ENCODE measurements at regions not wholly inside any gene's neighbourhood (a gene's known extent, or its start where the extent isn't known, plus 50 kb on each side); places are given as distances from the start of the nearest gene placed in this dataset.
A peak's percentile ranks its signal among the peaks of the same experiment; 100 is the strongest.

DNA sequence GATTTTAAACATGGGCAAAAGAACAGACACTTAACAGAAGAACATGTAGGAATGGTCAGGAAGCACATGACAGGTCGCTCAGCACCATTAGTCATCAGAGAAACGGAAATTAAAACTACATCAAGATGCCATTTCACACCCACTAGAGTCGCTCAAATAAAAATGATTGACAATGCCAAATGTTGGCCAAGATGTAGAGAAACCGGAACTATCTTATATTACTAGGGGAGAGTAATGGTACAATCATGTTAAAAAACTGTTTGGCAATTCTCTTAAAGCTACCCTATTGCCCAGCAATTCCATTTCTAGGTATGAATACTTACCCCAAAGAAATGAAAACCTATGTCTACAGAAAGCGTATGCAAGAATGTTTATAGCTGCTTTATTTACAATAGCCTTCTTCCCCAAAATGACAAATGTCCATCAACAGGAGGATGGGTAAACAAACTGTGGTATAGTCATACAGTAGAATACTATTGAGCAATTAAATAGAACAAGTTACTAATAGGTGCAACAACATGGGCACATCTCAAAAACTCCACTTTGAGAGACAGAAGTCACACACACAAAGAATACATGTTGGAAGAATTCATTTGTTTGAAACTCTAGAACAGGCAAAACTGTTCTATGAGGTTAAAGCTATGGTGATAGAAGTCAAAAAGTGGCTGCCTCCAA lies 92.8 kb downstream of the ETS2 start:
- Histone ChIP-seq H3K4me1 (no peaks in the 10 kb centered on the region), H3K27me3 (no peaks in the 10 kb centered on the region), H3K9me3 (peaks cover 0 to 6% (median 0%) of the 10 kb centered on the region in 4 donors), H3K27ac (no peak overlapping the region), H3K4me3 (no peak overlapping the region), H3K36me3 (no peaks in the 10 kb centered on the region)
- no peak for TF ChIP-seq POLR2A (IDR thresholded peaks at IDR 0.05)
- TF ChIP-seq EP300 (IDR thresholded peaks at IDR 0.05), result no peak
- TF ChIP-seq, protein P1, sequence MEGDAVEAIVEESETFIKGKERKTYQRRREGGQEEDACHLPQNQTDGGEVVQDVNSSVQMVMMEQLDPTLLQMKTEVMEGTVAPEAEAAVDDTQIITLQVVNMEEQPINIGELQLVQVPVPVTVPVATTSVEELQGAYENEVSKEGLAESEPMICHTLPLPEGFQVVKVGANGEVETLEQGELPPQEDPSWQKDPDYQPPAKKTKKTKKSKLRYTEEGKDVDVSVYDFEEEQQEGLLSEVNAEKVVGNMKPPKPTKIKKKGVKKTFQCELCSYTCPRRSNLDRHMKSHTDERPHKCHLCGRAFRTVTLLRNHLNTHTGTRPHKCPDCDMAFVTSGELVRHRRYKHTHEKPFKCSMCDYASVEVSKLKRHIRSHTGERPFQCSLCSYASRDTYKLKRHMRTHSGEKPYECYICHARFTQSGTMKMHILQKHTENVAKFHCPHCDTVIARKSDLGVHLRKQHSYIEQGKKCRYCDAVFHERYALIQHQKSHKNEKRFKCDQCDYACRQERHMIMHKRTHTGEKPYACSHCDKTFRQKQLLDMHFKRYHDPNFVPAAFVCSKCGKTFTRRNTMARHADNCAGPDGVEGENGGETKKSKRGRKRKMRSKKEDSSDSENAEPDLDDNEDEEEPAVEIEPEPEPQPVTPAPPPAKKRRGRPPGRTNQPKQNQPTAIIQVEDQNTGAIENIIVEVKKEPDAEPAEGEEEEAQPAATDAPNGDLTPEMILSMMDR (IDR thresholded peaks at IDR 0.05), result no peak
- 79 to 85% methylated on average over 5 of the region's 5 CpGs for WGBS, 2 donors
- no peak for DNase-seq (ENCODE audit: low spot score in 2 of 2)

DNA sequence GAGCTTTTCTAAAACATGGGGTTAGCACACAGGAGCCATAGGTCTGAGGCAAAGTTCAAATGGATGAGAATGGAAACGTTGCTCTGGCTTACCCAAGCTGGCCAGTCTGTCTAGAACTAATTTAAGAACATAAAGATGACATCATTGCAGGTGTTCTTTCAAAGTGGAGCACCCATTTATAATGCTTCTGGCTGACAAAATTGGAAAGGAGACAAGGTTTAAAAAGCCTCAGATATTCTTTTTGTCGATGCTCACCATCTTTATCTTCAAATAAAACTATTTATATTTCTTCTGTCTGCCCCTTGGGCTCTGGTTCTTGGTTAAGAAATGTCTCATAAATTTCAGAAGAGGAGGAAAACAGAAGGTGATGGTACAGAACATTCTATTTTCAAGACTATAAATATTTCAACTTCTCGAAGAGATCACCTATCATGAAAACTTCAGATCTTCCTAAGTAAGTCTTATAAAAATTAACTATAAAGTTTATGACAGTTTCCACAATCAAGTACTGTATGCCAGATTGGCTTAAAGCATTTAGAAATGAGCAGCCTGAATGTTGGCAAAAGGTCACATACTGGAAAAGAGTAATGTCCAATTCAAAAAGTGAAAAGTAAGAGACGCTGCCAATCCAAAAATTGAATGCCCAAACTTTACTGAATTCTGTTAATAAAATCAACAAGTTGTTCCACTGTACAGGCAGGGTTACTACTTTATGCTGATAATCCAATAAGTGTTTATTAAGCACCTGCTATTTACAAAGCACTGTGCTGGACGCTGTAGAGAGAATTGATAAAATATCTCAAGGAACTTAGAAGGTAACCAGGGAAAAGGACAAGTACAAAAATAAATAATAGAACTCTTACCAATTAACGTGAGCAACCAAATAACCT lies 92.0 kb downstream of the ETS2 start:
- no peak for DNase-seq (ENCODE audit: low spot score in 2 of 2)
- H3K27ac ChIP-seq, result no peak overlapping the region
- no peak overlapping the region for H3K4me3 ChIP-seq
- H3K27me3 ChIP-seq, result no peaks in the 10 kb centered on the region
- no peak for TF ChIP-seq EP300 (IDR thresholded peaks at IDR 0.05)
- TF ChIP-seq POLR2A (IDR thresholded peaks at IDR 0.05), result no peak
- TF ChIP-seq, protein P1 (IDR thresholded peaks at IDR 0.05), result no peak
- H3K4me1 ChIP-seq, result no peaks in the 10 kb centered on the region
- no peaks in the 10 kb centered on the region for H3K36me3 ChIP-seq
- peaks cover 0 to 4% (median 0%) of the 10 kb centered on the region in 4 donors for H3K9me3 ChIP-seq
- WGBS, 2 donors, result 65 to 68% methylated on average over 6 of the region's 6 CpGs

DNA sequence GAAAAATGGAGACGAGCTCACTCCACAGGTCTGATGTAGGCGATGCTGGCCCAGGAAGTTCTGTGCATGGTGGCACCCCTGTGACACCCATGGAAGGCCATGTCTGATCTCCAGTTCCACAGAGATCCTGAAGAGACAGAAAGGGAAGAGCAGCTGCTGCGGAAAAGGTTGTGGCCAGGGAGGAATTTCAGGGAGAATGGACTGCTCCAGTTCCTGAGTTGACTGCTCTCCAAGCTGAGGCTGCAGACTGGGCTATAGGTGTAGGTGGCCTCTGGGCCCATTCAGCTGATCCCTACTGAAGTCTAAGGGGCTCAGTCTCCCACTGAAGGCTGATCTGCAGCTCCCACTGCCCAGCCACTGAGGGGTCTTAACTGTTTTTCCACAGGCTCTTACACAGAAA lies 89.2 kb downstream of the ETS2 start:
- Histone ChIP-seq H3K4me1 (no peaks in the 10 kb centered on the region), H3K4me3 (no peak overlapping the region), H3K27me3 (no peaks in the 10 kb centered on the region), H3K9me3 (no peaks in the 10 kb centered on the region), H3K36me3 (no peaks in the 10 kb centered on the region), H3K27ac (no peak overlapping the region)
- no peak for TF ChIP-seq POLR2A (IDR thresholded peaks at IDR 0.05)
- TF ChIP-seq, protein P1 (IDR thresholded peaks at IDR 0.05), result no peak
- TF ChIP-seq EP300 (IDR thresholded peaks at IDR 0.05), result no peak
- DNase-seq (ENCODE audit: low spot score in 2 of 2), result no peak
- WGBS, 2 donors, result 95% methylated on average over 3 of the region's 3 CpGs

DNA sequence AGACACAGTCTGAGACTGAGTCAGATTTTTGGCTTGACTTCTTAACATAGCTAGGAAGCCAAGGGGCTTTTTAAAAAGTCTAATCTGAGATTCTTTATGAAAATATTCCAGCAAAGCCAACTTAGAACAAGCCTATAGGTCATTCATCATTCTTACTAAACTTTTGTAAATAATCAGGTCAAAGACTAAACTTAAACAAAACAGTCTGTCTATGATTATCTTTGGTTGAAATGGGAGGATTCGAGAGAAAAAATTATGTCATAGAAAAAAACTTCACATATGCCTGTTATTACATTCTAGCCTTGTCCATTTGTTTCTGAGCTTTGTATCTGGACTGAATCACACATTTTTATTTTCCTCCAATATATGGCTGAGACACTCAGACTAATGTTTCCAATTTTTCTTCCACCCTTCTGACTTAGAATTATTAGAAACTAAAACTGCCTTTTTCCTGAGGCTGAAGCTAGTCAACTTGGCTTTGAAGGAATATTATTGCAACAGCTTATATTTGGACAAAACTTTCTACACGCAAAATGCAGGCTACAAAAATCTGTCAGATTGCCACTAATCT lies 83.3 kb downstream of the ETS2 start:
- WGBS, 2 donors, result 30 to 46% methylated on average over 2 of the region's 2 CpGs
- peak overlapping the region in 2 of 4 donors; percentile 51 to 62 for H3K27ac ChIP-seq
- DNase-seq (ENCODE audit: low spot score in 2 of 2), result no peak
- H3K9me3 ChIP-seq, result peaks cover 0 to 20% (median 2%) of the 10 kb centered on the region in 4 donors
- H3K4me3 ChIP-seq, result no peak overlapping the region
- no peaks in the 10 kb centered on the region for H3K27me3 ChIP-seq
- H3K4me1 ChIP-seq, result no peaks in the 10 kb centered on the region
- no peaks in the 10 kb centered on the region for H3K36me3 ChIP-seq
- TF ChIP-seq, protein P1 (IDR thresholded peaks at IDR 0.05), result no peak
- TF ChIP-seq EP300 (IDR thresholded peaks at IDR 0.05) (no peak), POLR2A (IDR thresholded peaks at IDR 0.05) (no peak)

DNA sequence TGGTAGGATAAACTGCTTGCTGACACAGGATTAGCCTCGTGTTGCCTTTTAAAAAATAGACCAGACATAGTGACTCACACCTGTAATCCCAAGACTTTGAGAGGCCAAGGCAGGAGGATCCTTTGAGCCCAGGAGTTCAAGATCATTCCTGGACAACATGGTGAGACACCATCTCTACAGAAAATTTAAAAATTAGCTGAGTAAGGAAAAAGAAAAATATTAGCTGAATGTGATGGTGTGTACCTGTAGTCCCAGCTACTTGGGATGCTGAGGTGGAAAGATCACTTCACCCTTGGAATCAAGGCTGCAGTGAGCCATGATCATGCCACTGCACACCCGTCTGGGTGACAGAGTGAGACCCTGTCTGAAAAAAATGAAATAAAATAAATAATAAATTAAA lies 82.0 kb downstream of the ETS2 start:
- 85 to 90% methylated on average over 2 of the region's 2 CpGs for WGBS, 2 donors
- no peaks in the 10 kb centered on the region for H3K27me3 ChIP-seq
- no peak overlapping the region for H3K4me3 ChIP-seq
- no peak for DNase-seq (ENCODE audit: low spot score in 2 of 2)
- H3K36me3 ChIP-seq, result no peaks in the 10 kb centered on the region
- no peaks in the 10 kb centered on the region for H3K4me1 ChIP-seq
- H3K9me3 ChIP-seq, result peaks cover 0 to 27% (median 2%) of the 10 kb centered on the region in 4 donors
- TF ChIP-seq POLR2A (IDR thresholded peaks at IDR 0.05) (no peak), EP300 (IDR thresholded peaks at IDR 0.05) (no peak)
- TF ChIP-seq, protein P1 (IDR thresholded peaks at IDR 0.05), result no peak
- H3K27ac ChIP-seq, result no peak overlapping the region
